Hepatocyte (in vitro differentiated cells): ENCODE measurements at regions not wholly inside any gene's neighbourhood (a gene's known extent, or its start where the extent isn't known, plus 50 kb on each side); places are given as distances from the start of the nearest gene placed in this dataset.

Experiments
- EZH2phosphoT487 ChIP-seq: fragments of 200-600 bp; sonication (generic); IDR thresholded peaks from one replicate; pipeline ENCODE4 v1.6.1; 2018; ENCODE audit warnings: antibody characterized with exemption, mild to moderate bottlenecking, low read depth, moderate library complexity; ENCODE audit not compliant: unreplicated experiment, severe bottlenecking
- TF ChIP-seq, protein P1 (sequence below): fragments of 200-600 bp; sonication (generic); IDR thresholded peaks from 2 replicates; pipeline ENCODE4 v1.5.1; 2016; ENCODE audit warnings: antibody characterized with exemption, mild to moderate bottlenecking; ENCODE audit not compliant: poor library complexity

DNA sequence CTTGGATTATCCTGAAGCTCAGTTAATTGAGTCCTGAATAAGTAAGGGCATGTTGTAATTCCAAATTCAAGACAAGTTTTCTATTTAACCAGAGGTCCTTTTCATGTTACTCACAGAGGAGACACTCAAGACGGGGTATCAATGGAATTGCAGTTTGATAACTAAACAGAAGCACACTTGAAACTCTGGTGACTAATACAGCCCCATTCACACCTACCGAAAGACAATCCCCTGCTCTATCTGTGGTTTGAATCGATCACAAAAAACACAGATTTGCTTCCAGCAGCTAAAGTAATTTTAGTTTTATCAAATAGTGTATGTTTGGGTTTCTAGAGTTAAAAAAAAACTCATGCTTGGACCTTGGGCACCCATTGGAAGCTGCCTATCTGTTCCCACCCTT, 60.4 kb downstream of the TEX35 start:
- TF ChIP-seq, protein P1, sequence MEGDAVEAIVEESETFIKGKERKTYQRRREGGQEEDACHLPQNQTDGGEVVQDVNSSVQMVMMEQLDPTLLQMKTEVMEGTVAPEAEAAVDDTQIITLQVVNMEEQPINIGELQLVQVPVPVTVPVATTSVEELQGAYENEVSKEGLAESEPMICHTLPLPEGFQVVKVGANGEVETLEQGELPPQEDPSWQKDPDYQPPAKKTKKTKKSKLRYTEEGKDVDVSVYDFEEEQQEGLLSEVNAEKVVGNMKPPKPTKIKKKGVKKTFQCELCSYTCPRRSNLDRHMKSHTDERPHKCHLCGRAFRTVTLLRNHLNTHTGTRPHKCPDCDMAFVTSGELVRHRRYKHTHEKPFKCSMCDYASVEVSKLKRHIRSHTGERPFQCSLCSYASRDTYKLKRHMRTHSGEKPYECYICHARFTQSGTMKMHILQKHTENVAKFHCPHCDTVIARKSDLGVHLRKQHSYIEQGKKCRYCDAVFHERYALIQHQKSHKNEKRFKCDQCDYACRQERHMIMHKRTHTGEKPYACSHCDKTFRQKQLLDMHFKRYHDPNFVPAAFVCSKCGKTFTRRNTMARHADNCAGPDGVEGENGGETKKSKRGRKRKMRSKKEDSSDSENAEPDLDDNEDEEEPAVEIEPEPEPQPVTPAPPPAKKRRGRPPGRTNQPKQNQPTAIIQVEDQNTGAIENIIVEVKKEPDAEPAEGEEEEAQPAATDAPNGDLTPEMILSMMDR: no peak
- TF ChIP-seq EZH2phosphoT487: no peak
